Pancreas (tissue), 10 donors: ENCODE measurements at regions not wholly inside any gene's neighbourhood (a gene's known extent, or its start where the extent isn't known, plus 50 kb on each side); places are given as distances from the start of the nearest gene placed in this dataset.
A peak's percentile ranks its signal among the peaks of the same experiment; 100 is the strongest.

ENCODE experiments used
- ATAC-seq, 4 donors: fragments of 200-7000 bp; cut with Tn5 transposase; one replicate each; pipeline versions ENCODE4 v1.8.0 to v1.9.1; 2020; ENCODE audit warnings: mild to moderate bottlenecking in 4 of 4, moderate library complexity in 4 of 4
- DNase-seq, 6 donors: peaks; one replicate each; pipeline ENCODE4 v3.0.0-alpha.2; 2020
- FAIRE-seq: peaks from 2 replicates; lab custom pipeline; 2012; peaks lifted over from hg19 to GRCh38; lab: Jason Lieb, UNC
- H3K27ac ChIP-seq, 4 donors: fragments of 200-600 bp; sonication (generic); 1 replicate in 3 of 4; 2 replicates in 1 of 4; pipeline versions ENCODE4 v1.5.0 to v1.8.0; 2020
- H3K27me3 ChIP-seq, 4 donors: fragments of 200-600 bp; one replicate each; pipeline ENCODE4 v1.8.0; 2021
- H3K36me3 ChIP-seq, 3 donors: fragments of 200-600 bp; sonication (generic) in 1 of 3; one replicate each; pipeline versions ENCODE4 v1.5.0 to v1.8.0; 2020 to 2021
- H3K4me1 ChIP-seq, 3 donors: fragments of 200-600 bp; one replicate each; pipeline ENCODE4 v1.8.0; 2021
- H3K4me3 ChIP-seq, 4 donors: fragments of 200-600 bp; sonication (generic) in 2 of 4; one replicate each; pipeline versions ENCODE4 v1.5.0 to v1.8.0; 2020 to 2021
- H3K9me3 ChIP-seq, 4 donors: fragments of 200-600 bp; one replicate each; pipeline ENCODE4 v1.8.0; 2021
- CTCF ChIP-seq, 4 donors: fragments of 200-600 bp; sonication (generic) in 3 of 4; IDR thresholded peaks; one replicate each; pipeline versions ENCODE4 v1.5.0 to v1.8.0; 2021; ENCODE audit warnings: antibody characterized with exemption in 4 of 4
- WGBS, 2 donors: extraction: QIAGEN DNeasy Blood & Tissue Kit; methylation state at CpG; one replicate each; pipeline ENCODE4 v1.1.7; 2013; 5-methylcytosine and 5-hydroxymethylcytosine counted together
- intact Hi-C, 3 donors: fragments of 100-400 bp; cut with DNase I; formaldehyde crosslinking; loops; one replicate each; pipeline versions ENCODE4 v1.11.1 to v1.14.2; 2022
- donor health status: healthy with polysubstance abuse.
- donor health status: DM: no; HTN: no; CAD: no; lungs with moderate emphysema.
- donor health status: DM: no; HTN: no; CAD: no.
- donor health status: control.
- donor health status: control.
- donor health status: Bipolar disorder and iron deficiency.
- donor health status: DM: yes; HTN: yes; CAD: no.
- donor health status: DM: no; HTN: no; CAD: no.
- donor health status: DM: no; HTN: no; CAD: no.
- donor health status: DM: yes; HTN: yes; CAD: no.

GRCh38 chr18:38007676-38008330 lies 442.2 kb upstream of the CELF4 start:
- WGBS, 2 donors = 57 to 70% methylated on average over 6 of the region's 6 CpGs
- Histone ChIP-seq H3K27ac (no peak overlapping the region), H3K27me3 (no peaks in the 10 kb centered on the region), H3K4me1 (no peaks in the 10 kb centered on the region), H3K36me3 (no peaks in the 10 kb centered on the region), H3K4me3 (no peak overlapping the region), H3K9me3 (no peaks in the 10 kb centered on the region)
- ATAC-seq (no peak), DNase-seq (no peak), FAIRE-seq (no peak)
- intact Hi-C loops = no loop called here
- TF ChIP-seq CTCF (IDR thresholded peaks at IDR 0.05) = no peak

GRCh38 chr18:38007026-38007425 lies 441.4 kb upstream of the CELF4 start:
- Histone ChIP-seq H3K4me1 (no peaks in the 10 kb centered on the region), H3K27me3 (no peaks in the 10 kb centered on the region), H3K36me3 (no peaks in the 10 kb centered on the region), H3K9me3 (no peaks in the 10 kb centered on the region), H3K4me3 (no peak overlapping the region), H3K27ac (no peak overlapping the region)
- no peak for FAIRE-seq
- no peak for DNase-seq
- no peak for ATAC-seq
- TF ChIP-seq CTCF (IDR thresholded peaks at IDR 0.05) = no peak
- intact Hi-C loops = no loop called here

GRCh38 chr18:38006541-38006940 lies 440.9 kb upstream of the CELF4 start:
- Histone ChIP-seq H3K4me3 (no peak overlapping the region), H3K9me3 (no peaks in the 10 kb centered on the region), H3K4me1 (no peaks in the 10 kb centered on the region), H3K36me3 (no peaks in the 10 kb centered on the region), H3K27ac (no peak overlapping the region), H3K27me3 (no peaks in the 10 kb centered on the region)
- 48 to 68% methylated on average over 2 of the region's 2 CpGs for WGBS, 2 donors
- FAIRE-seq = no peak
- intact Hi-C loops = no loop called here
- no peak for ATAC-seq
- no peak for DNase-seq
- no peak for TF ChIP-seq CTCF (IDR thresholded peaks at IDR 0.05)

- DNase-seq (no peak), ATAC-seq (no peak), FAIRE-seq (no peak)
- Histone ChIP-seq H3K27me3 (no peaks in the 10 kb centered on the region), H3K4me1 (no peaks in the 10 kb centered on the region), H3K27ac (no peak overlapping the region), H3K4me3 (no peak overlapping the region), H3K9me3 (no peaks in the 10 kb centered on the region), H3K36me3 (no peaks in the 10 kb centered on the region)
- 61 to 75% methylated on average over 1 of the region's 1 CpG for WGBS, 2 donors
- intact Hi-C loops = no loop called here
- no peak for TF ChIP-seq CTCF (IDR thresholded peaks at IDR 0.05)
Measured at GRCh38 chr18:37997695-37998094, 432.1 kb upstream of the CELF4 start.

- FAIRE-seq (no peak), ATAC-seq (peak in 2 of 4 donors; percentile 53 to 83)
- 50 to 54% methylated on average over 5 of the region's 5 CpGs for WGBS, 2 donors
Measured at GRCh38 chr18:37987901-37988300, 422.3 kb upstream of the CELF4 start.

More at GRCh38 chr18:37987901-37988300, 422.3 kb upstream of the CELF4 start:
- intact Hi-C loops = no loop called here
- H3K27me3 ChIP-seq = no peaks in the 10 kb centered on the region
- H3K4me1 ChIP-seq = no peaks in the 10 kb centered on the region
- no peaks in the 10 kb centered on the region for H3K9me3 ChIP-seq
- H3K4me3 ChIP-seq = no peak overlapping the region
- H3K27ac ChIP-seq = no peak overlapping the region
- no peak for DNase-seq
- TF ChIP-seq CTCF (IDR thresholded peaks at IDR 0.05) = no peak
- H3K36me3 ChIP-seq = no peaks in the 10 kb centered on the region
